WERI-Rb-1 (cell line): ENCODE measurements at regions not wholly inside any gene's neighbourhood (a gene's known extent, or its start where the extent isn't known, plus 50 kb on each side); places are given as distances from the start of the nearest gene placed in this dataset.

Experiments
- DNase-seq: peaks from one replicate; pipeline ENCODE4 v3.0.0-alpha.2; 2020
- H3K27ac ChIP-seq: fragments of 250-450 bp; sonication (Bioruptor Pico); 2 replicates; pipeline ENCODE4 v1.5.1; 2020; ENCODE audit warnings: mild to moderate bottlenecking, moderate library complexity
- H3K27me3 ChIP-seq: fragments of 250-450 bp; sonication (Bioruptor Pico); 2 replicates; pipeline ENCODE4 v1.5.1; 2021; ENCODE audit warnings: mild to moderate bottlenecking, low read depth, moderate library complexity; ENCODE audit not compliant: insufficient read depth, severe bottlenecking
- H3K36me3 ChIP-seq: fragments of 250-450 bp; sonication (Bioruptor Pico); 2 replicates; pipeline ENCODE4 v1.5.1; 2020; ENCODE audit warnings: mild to moderate bottlenecking, moderate library complexity
- H3K4me3 ChIP-seq: 2 replicates; pipeline ENCODE4 v1.5.1; 2011; ENCODE audit warnings: low read depth, mild to moderate bottlenecking, control low read depth, low read length
- H3K9me3 ChIP-seq: fragments of 250-450 bp; sonication (Bioruptor Pico); 2 replicates; pipeline ENCODE4 v1.5.1; 2021; ENCODE audit warnings: mild to moderate bottlenecking, moderate library complexity; ENCODE audit not compliant: severe bottlenecking
- TF ChIP-seq, protein P1 (sequence below): IDR thresholded peaks from 2 replicates; pipeline ENCODE4 v1.5.1; 2011; ENCODE audit warnings: low read depth, mild to moderate bottlenecking, control low read depth, inconsistent platforms, low read length

DNA sequence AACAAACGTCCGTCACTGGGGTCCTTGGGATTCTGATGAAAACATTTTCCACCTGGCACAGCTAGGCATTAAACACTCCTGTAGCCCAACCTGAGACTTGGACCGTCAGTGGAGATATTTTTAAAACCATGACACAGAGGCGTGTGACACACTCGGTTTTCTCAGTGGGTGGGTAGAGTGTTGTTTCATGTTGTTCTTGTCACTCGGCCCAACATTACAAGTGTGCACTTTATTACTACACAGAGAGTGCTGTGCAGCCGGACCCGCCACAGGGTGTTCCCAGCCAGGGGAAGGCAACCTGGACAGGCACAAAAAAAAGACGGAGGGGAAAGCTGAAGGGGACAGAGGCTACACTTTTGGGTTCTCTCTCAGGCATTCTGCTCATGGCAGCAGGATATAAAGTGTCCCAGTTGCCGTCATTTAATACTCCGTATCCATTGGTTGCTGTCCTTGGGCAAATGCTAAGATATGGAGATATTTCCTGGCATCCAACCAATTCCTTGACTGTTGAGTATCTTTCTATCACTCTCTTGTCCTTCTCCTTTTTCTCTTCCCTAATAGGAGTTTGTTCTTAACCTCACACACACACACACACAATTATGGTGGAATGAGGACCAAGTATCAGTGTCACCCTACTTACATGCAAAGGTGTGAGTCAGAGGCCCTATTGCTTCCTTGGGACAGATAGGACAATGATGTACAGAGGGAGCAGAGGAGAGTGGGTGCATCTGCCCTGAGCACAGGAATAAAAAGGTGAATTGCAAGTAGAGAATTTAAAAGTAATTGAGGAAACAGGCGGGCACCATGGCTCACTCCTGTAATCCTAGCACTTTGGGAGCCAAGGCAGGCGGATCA is 154.1 kb upstream of the SOX9 start:
- peaks cover 17% of the 10 kb centered on the region for H3K27me3 ChIP-seq
- TF ChIP-seq, protein P1, sequence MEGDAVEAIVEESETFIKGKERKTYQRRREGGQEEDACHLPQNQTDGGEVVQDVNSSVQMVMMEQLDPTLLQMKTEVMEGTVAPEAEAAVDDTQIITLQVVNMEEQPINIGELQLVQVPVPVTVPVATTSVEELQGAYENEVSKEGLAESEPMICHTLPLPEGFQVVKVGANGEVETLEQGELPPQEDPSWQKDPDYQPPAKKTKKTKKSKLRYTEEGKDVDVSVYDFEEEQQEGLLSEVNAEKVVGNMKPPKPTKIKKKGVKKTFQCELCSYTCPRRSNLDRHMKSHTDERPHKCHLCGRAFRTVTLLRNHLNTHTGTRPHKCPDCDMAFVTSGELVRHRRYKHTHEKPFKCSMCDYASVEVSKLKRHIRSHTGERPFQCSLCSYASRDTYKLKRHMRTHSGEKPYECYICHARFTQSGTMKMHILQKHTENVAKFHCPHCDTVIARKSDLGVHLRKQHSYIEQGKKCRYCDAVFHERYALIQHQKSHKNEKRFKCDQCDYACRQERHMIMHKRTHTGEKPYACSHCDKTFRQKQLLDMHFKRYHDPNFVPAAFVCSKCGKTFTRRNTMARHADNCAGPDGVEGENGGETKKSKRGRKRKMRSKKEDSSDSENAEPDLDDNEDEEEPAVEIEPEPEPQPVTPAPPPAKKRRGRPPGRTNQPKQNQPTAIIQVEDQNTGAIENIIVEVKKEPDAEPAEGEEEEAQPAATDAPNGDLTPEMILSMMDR, result no peak
- H3K27ac ChIP-seq, result no peak overlapping the region
- no peak for DNase-seq
- no peaks in the 10 kb centered on the region for H3K36me3 ChIP-seq
- H3K4me3 ChIP-seq, result no peak overlapping the region
- no peaks in the 10 kb centered on the region for H3K9me3 ChIP-seq

DNA sequence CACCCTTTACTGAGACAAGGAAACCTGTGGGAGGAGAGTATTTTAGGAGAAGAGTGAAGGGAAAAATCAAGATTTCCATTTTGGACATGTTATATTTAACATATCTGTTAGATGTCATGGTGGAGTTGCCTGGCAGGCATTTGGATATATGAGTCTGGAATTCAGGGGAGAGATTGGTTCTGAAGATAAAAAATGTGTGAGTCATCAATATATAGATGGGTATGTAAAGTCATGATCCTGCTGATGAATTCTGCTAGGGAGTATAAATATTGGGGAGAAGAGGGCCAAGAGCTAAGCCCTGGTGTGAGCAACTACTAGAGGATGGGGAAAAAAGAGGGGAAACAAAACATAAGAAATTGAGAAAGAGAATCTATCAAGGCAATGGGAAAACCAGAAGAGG is 151.3 kb upstream of the SOX9 start:
- H3K9me3 ChIP-seq, result no peaks in the 10 kb centered on the region
- H3K4me3 ChIP-seq, result no peak overlapping the region
- H3K27ac ChIP-seq, result no peak overlapping the region
- DNase-seq, result no peak
- peaks cover 17% of the 10 kb centered on the region for H3K27me3 ChIP-seq
- H3K36me3 ChIP-seq, result no peaks in the 10 kb centered on the region
- TF ChIP-seq, protein P1, result no peak

DNA sequence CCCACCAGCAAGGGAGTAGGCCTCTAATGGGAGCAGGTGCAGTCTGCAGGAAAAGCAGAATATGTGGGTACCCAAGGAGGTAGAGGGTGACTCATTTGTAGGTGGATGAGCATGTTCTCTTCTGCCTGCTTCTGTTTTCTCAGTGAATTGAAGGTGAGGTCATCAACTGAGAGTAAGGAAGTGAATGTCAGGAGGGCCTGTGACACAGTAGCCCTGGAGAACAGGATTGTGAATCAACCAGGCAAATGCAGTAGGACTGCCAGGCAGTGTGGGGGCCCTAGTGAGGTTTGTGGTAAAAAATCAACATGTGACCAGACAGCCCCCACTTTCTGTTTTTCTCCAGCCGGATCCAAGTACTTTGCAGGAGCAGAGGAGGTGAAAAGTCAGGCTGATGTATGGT is 150.5 kb upstream of the SOX9 start:
- DNase-seq, result no peak
- no peak overlapping the region for H3K27ac ChIP-seq
- no peaks in the 10 kb centered on the region for H3K9me3 ChIP-seq
- no peaks in the 10 kb centered on the region for H3K36me3 ChIP-seq
- H3K27me3 ChIP-seq, result peaks cover 12% of the 10 kb centered on the region
- no peak overlapping the region for H3K4me3 ChIP-seq
- TF ChIP-seq, protein P1, result no peak

DNA sequence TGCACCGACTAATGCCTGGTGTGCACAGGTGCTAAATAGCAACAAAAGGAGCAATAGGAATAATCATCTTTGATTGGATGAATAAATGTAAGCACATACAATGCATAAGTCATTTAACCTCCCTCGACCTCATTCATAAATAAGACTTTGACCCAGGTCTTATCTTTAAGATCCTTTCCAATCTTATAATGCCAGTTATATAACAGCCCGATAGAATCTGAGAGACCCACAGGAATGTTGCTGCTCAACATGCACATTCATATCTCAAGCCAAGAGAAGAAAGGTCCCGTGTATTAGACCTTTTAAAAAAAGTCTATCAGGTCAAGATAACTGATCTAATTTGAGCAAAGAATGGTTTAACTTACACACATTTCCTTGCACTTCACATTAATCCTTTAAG is 146.8 kb upstream of the SOX9 start:
- Histone ChIP-seq H3K27ac (no peak overlapping the region), H3K27me3 (no peaks in the 10 kb centered on the region), H3K9me3 (peaks cover 6% of the 10 kb centered on the region)

DNA sequence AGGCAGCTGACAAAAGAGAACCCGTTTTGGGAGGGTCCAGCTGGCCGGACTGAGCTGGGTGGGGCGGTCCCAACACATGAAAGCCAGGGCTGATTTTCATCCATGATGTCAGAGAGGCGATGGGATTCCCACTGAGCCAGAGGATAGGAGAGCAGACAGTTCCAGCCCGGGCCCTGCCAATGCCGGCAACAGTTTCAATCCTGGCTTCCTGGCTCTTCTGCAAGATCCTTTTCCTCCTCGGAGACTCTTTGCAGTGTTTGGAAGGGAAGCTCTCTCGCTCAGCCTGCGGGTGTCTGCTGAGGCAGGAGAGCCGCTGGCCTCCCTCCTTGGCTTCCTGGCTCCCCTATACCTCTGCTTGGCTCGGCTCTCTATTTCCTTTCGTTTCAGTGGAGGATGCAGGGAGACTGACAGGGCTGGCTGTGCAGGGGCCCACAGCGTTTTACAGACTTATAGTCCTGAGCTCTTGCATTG is 145.5 kb upstream of the SOX9 start:
- no peak overlapping the region for H3K4me3 ChIP-seq
- no peak for DNase-seq
- no peak overlapping the region for H3K27ac ChIP-seq
- TF ChIP-seq, protein P1, result no peak
- H3K27me3 ChIP-seq, result no peaks in the 10 kb centered on the region
- peaks cover 6% of the 10 kb centered on the region for H3K9me3 ChIP-seq
- H3K36me3 ChIP-seq, result no peaks in the 10 kb centered on the region

More for the DNA sequence above, 146.8 kb upstream of the SOX9 start:
- H3K36me3 ChIP-seq, result no peaks in the 10 kb centered on the region
- TF ChIP-seq, protein P1, result no peak
- H3K4me3 ChIP-seq, result no peak overlapping the region
- DNase-seq, result no peak
